ENCODE measurements at regions not wholly inside any gene's neighbourhood (a gene's known extent, or its start where the extent isn't known, plus 50 kb on each side); places are given as distances from the start of the nearest gene placed in this dataset.

- ATAC-seq (no peak), DNase-seq (no peak)
- POLR2A ChIA-PET = no interaction called here
- no peaks in the 10 kb centered on the region for H3K36me3 Mint-ChIP-seq
- no peaks in the 10 kb centered on the region for H3K4me1 Mint-ChIP-seq
- no peak overlapping the region for H3K4me3 Mint-ChIP-seq
- H3K9me3 Mint-ChIP-seq = peaks cover 0 to 10% (median 2%) of the 10 kb centered on the region in 9 donors
- H3K27ac Mint-ChIP-seq = no peak overlapping the region
- H3K27me3 Mint-ChIP-seq = no peaks in the 10 kb centered on the region
Observed at GRCh38 chr9:28999806-29000205, 1426.5 kb upstream of the C9orf72 start.

- H3K9me3 Mint-ChIP-seq = peaks cover 0 to 10% (median 2%) of the 10 kb centered on the region in 9 donors
- ATAC-seq (no peak), DNase-seq (no peak)
- POLR2A ChIA-PET = no interaction called here
- no peak overlapping the region for H3K27ac Mint-ChIP-seq
- no peaks in the 10 kb centered on the region for H3K27me3 Mint-ChIP-seq
- no peaks in the 10 kb centered on the region for H3K4me1 Mint-ChIP-seq
- H3K36me3 Mint-ChIP-seq = no peaks in the 10 kb centered on the region
- no peak overlapping the region for H3K4me3 Mint-ChIP-seq
Observed at GRCh38 chr9:29001006-29001405, 1427.7 kb upstream of the C9orf72 start.

DNA sequence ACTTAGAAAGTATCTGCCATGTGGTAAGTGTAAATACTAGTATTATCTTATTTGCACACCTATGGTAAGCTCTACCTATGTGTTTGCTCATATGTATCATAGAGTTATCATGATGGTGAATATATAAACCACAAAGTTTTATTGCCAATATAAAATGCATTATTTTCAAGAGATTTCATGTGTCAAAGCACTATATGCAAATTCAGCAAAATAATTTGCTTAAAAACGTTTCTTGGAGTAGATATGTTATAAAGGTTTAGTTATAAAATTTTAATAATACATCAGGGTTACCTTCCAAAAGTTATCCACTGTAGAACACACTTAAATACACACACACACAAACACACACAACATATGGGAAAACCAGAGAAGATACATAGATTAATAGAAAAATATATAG is 1431.7 kb upstream of the C9orf72 start:
- Mint-ChIP-seq H3K27ac (no peak overlapping the region), H3K27me3 (no peaks in the 10 kb centered on the region), H3K4me1 (no peaks in the 10 kb centered on the region), H3K9me3 (peaks cover 0 to 8% (median 0%) of the 10 kb centered on the region in 9 donors), H3K36me3 (no peaks in the 10 kb centered on the region), H3K4me3 (no peak overlapping the region)
- no peak for ATAC-seq
- POLR2A ChIA-PET = no interaction called here
- DNase-seq = no peak

DNA sequence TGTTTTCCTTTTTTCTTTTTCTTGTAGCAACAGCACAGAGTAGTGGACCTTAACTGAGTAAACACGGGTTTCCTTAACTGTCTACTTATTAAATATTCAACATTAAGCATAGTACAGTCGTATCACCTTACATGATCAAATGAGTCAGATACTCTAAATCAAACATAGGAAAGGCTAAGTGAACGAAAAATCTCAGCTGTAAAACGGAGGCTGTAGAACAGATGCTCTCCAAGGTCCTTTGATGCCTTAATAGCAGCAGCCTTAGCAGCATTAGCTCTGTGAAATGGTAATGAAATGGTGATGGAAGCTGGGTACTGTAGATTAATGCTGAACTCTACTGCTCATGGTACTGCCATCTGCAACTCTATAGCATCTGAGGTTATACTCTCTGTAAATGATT is 1433.3 kb upstream of the C9orf72 start:
- no peak for ATAC-seq
- Mint-ChIP-seq H3K4me3 (no peak overlapping the region), H3K4me1 (no peaks in the 10 kb centered on the region), H3K27me3 (no peaks in the 10 kb centered on the region), H3K36me3 (no peaks in the 10 kb centered on the region), H3K27ac (no peak overlapping the region), H3K9me3 (peaks cover 0 to 8% (median 1%) of the 10 kb centered on the region in 9 donors)
- DNase-seq = no peak
- POLR2A ChIA-PET = no interaction called here

DNA sequence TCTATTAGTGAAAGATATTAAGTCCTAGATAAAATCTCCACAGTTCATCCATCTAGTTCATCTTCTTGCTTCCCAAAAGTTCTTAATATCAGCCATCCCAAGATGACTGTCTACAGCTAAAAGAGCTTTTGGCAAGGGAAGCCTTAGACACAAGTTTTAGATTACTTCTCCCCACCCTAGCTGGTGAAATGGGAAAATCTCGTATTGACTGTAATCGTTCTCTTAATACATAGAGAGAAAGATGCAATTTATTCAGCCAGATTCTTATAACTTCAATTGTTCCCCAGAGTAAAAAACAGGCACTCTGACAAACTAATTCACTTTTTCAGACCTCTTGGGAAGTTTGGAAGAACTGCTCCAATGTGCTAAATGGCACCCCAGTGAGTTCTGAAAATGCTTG is 1439.6 kb upstream of the C9orf72 start:
- no peak for DNase-seq
- POLR2A ChIA-PET = no interaction called here
- Mint-ChIP-seq H3K27me3 (no peaks in the 10 kb centered on the region), H3K4me3 (no peak overlapping the region), H3K27ac (no peak overlapping the region), H3K4me1 (no peaks in the 10 kb centered on the region), H3K9me3 (peaks cover 0 to 9% (median 1%) of the 10 kb centered on the region in 9 donors), H3K36me3 (no peaks in the 10 kb centered on the region)
- ATAC-seq = no peak

DNA sequence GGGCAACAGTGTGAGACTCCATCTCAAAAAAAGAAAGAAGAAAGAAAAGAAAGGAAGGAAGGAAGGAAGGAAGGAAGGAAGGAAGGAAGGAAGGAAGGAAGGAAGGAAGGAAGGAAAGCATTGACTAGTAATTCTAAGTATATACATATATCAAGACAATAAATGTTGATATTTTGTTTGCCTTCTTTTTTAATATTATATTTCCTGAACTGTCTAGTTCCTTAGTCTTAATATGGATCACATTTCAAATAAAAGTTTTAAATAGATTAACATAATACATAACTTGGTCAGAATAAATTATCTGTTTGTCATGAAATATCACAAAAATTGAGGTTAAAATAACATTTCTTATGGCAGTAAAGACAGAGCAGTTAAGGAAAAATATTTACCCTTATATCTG is 1448.4 kb upstream of the C9orf72 start:
- H3K4me1 Mint-ChIP-seq = no peaks in the 10 kb centered on the region
- no peak overlapping the region for H3K27ac Mint-ChIP-seq
- ATAC-seq = no peak
- POLR2A ChIA-PET = no interaction called here
- no peaks in the 10 kb centered on the region for H3K36me3 Mint-ChIP-seq
- H3K9me3 Mint-ChIP-seq = peaks cover 0 to 12% (median 0%) of the 10 kb centered on the region in 9 donors
- DNase-seq = no peak
- H3K4me3 Mint-ChIP-seq = no peak overlapping the region
- H3K27me3 Mint-ChIP-seq = no peaks in the 10 kb centered on the region

GRCh38 chr9:29038332-29038731 is 1465.1 kb upstream of the C9orf72 start:
- no peak for ATAC-seq
- Mint-ChIP-seq H3K9me3 (peaks cover 0 to 8% (median 0%) of the 10 kb centered on the region in 9 donors), H3K27ac (no peak overlapping the region), H3K36me3 (no peaks in the 10 kb centered on the region), H3K4me3 (no peak overlapping the region), H3K27me3 (no peaks in the 10 kb centered on the region), H3K4me1 (no peaks in the 10 kb centered on the region)
- POLR2A ChIA-PET = no interaction called here
- no peak for DNase-seq

- H3K27ac Mint-ChIP-seq = no peak overlapping the region
- no peaks in the 10 kb centered on the region for H3K27me3 Mint-ChIP-seq
- DNase-seq (no peak), ATAC-seq (no peak)
- peaks cover 0 to 8% (median 0%) of the 10 kb centered on the region in 9 donors for H3K9me3 Mint-ChIP-seq
- POLR2A ChIA-PET = no interaction called here
- H3K36me3 Mint-ChIP-seq = no peaks in the 10 kb centered on the region
- H3K4me1 Mint-ChIP-seq = no peaks in the 10 kb centered on the region
- H3K4me3 Mint-ChIP-seq = no peak overlapping the region
Observed at GRCh38 chr9:29039258-29039657, 1466.0 kb upstream of the C9orf72 start.

DNA sequence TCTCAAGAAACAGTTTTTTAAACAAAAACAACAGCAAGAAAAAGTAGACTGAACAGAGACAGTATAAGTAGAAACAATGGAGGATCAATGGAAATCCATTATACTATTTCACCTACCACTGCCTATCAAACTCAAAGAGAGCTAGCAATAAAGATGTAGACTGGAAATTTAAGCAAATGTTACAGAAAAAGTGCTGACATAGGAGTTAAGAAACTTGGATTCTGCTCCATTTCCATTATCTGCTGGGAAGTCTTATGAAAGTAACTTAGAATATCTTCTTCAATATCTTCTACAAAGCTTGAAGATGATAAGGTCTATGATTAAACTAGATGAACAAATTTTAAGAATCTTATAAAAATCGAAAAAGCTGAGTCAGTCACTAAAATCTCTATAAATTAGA is 1469.8 kb upstream of the C9orf72 start:
- no peaks in the 10 kb centered on the region for H3K4me1 Mint-ChIP-seq
- DNase-seq = no peak
- H3K9me3 Mint-ChIP-seq = peaks cover 0 to 16% (median 4%) of the 10 kb centered on the region in 9 donors
- POLR2A ChIA-PET = no interaction called here
- no peaks in the 10 kb centered on the region for H3K36me3 Mint-ChIP-seq
- H3K4me3 Mint-ChIP-seq = no peak overlapping the region
- H3K27me3 Mint-ChIP-seq = no peaks in the 10 kb centered on the region
- ATAC-seq = no peak
- no peak overlapping the region for H3K27ac Mint-ChIP-seq

DNA sequence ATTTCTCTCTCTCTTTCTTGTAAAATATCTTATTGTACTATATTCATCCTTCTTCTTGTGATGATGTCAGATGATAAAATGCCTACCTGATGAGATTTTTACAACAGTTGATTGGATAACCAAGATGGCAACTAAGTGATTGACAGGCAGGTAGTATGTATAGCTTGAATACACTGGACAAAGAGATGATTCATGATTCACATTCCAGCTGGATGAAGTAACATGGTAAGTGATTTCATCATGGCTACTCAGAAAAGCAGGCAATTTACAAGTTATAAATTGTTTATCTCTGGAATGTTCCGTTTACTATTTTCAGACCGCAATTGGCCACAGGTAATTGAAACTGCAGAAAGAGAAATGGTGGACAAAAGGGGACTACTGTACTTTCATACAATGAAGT is 1471.7 kb upstream of the C9orf72 start:
- no peaks in the 10 kb centered on the region for H3K27me3 Mint-ChIP-seq
- no peaks in the 10 kb centered on the region for H3K4me1 Mint-ChIP-seq
- no peak for DNase-seq
- H3K27ac Mint-ChIP-seq = no peak overlapping the region
- no peaks in the 10 kb centered on the region for H3K36me3 Mint-ChIP-seq
- peaks cover 0 to 17% (median 6%) of the 10 kb centered on the region in 9 donors for H3K9me3 Mint-ChIP-seq
- POLR2A ChIA-PET = no interaction called here
- no peak for ATAC-seq
- no peak overlapping the region for H3K4me3 Mint-ChIP-seq

GRCh38 chr9:29060041-29060440 is 1486.8 kb upstream of the C9orf72 start:
- no peak for DNase-seq
- POLR2A ChIA-PET = no interaction called here
- peaks cover 0 to 6% (median 0%) of the 10 kb centered on the region in 3 donors for H3K36me3 Mint-ChIP-seq
- no peak overlapping the region for H3K27ac Mint-ChIP-seq
- H3K27me3 Mint-ChIP-seq = no peaks in the 10 kb centered on the region
- H3K4me1 Mint-ChIP-seq = no peaks in the 10 kb centered on the region
- no peak for ATAC-seq
- H3K9me3 Mint-ChIP-seq = peaks cover 3 to 20% (median 8%) of the 10 kb centered on the region in 9 donors
- no peak overlapping the region for H3K4me3 Mint-ChIP-seq

DNA sequence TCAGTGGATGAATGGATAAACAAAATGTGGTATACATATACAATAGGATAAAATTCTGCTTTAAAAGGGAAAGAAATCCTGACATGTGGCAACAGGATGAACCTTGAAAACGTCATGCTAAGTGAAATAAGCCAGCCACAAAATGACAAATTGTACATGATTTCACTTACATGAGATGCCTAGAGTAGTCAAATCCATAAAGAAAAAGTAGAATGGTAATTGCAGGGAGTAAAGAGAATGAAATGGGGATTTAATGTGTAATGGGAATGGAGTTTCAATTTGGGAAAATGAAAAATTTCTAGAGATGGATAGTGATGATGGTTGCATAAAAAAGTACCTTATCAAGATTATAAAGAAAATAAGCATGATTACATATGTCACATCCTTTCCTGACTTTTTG is 1489.2 kb upstream of the C9orf72 start:
- POLR2A ChIA-PET = no interaction called here

GRCh38 chr9:29063031-29063430 is 1489.8 kb upstream of the C9orf72 start:
- no peak overlapping the region for H3K27ac Mint-ChIP-seq
- no peaks in the 10 kb centered on the region for H3K27me3 Mint-ChIP-seq
- H3K4me3 Mint-ChIP-seq = no peak overlapping the region
- ATAC-seq (no peak), DNase-seq (no peak)
- POLR2A ChIA-PET = no interaction called here
- H3K9me3 Mint-ChIP-seq = peaks cover 0 to 24% (median 4%) of the 10 kb centered on the region in 9 donors
- H3K4me1 Mint-ChIP-seq = no peaks in the 10 kb centered on the region
- H3K36me3 Mint-ChIP-seq = no peaks in the 10 kb centered on the region

More for the DNA sequence above, 1489.2 kb upstream of the C9orf72 start:
- no peak overlapping the region for H3K4me3 Mint-ChIP-seq
- DNase-seq = no peak
- no peak overlapping the region for H3K27ac Mint-ChIP-seq
- no peaks in the 10 kb centered on the region for H3K27me3 Mint-ChIP-seq
- no peaks in the 10 kb centered on the region for H3K4me1 Mint-ChIP-seq
- H3K36me3 Mint-ChIP-seq = peaks cover 0 to 4% (median 0%) of the 10 kb centered on the region in 3 donors
- ATAC-seq = no peak
- H3K9me3 Mint-ChIP-seq = peaks cover under 1 to 27% (median 5%) of the 10 kb centered on the region in 9 donors

DNA sequence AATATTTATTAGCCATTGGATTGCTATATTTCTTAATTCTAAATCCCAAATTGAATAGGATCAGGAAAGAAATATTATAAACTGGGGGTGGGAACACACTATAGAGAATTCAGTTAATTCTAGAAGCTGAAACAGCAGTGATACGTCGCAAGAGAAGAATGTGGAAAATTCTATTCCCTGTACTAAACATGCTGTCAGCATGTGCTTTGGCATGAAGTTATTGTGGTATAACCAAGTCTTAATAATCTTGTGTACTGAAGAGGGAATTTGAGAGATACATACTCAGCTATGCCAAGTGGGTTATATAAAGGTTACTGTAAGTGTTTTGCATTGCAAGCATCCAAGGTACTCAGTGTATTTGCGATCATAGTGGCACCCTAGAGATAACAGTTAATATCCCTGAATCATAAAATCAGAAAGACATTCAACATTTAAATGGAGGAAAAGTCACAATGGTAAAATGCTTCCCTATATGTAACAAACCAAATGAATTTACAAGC is 1492.9 kb upstream of the C9orf72 start:
- no peak for ATAC-seq
- Mint-ChIP-seq H3K4me1 (no peaks in the 10 kb centered on the region), H3K36me3 (no peaks in the 10 kb centered on the region), H3K27ac (no peak overlapping the region), H3K4me3 (no peak overlapping the region), H3K27me3 (no peaks in the 10 kb centered on the region), H3K9me3 (peaks cover 0 to 17% (median 0%) of the 10 kb centered on the region in 9 donors)
- POLR2A ChIA-PET = no interaction called here
- no peak for DNase-seq

Data from naive thymus-derived CD8-positive, alpha-beta T cell (primary cell).